HCT116 (cell line): ENCODE measurements at regions not wholly inside any gene's neighbourhood (a gene's known extent, or its start where the extent isn't known, plus 50 kb on each side); places are given as distances from the start of the nearest gene placed in this dataset.

Source experiments
- ATAC-seq: fragments of 200-7000 bp; cut with Tn5 transposase; 2 replicates; pipeline ENCODE4 v1.9.1; 2020; ENCODE audit warnings: mild to moderate bottlenecking, moderate library complexity
- BruUV-seq: library from RNA; stranded (reverse); fragments of 400-500 nt; replicated peaks from 2 replicates; lab custom pipeline; 2021; lab: Mats Ljungman, UMichigan
- CTCF ChIA-PET: fragments of 300-600 bp; sonication (Branson Sonifier 250); formaldehyde crosslinking; loops from one replicate; lab custom pipeline; 2021; ENCODE audit warnings: antibody characterized with exemption; lab: Charles Lee
- POLR2A ChIA-PET: fragments of 300-600, 350-600 bp; sonication (Branson Sonifier 250); formaldehyde crosslinking; loops from one replicate; lab custom pipeline; 2021; ENCODE audit warnings: antibody characterized with exemption; lab: Charles Lee
- RAD21 ChIA-PET, 2 experiments: fragments of 300-600 bp; sonication (Branson Sonifier 250); formaldehyde crosslinking; loops; one replicate each; lab custom pipeline; 2023; ENCODE audit warnings: low total read pairs in 2 of 2; ENCODE audit not compliant: uncharacterized antibody in 2 of 2, unreplicated experiment in 2 of 2, low non-redundant PET in 1 of 2; lab: Charles Lee
- DNase-seq: peaks from one replicate; pipeline ENCODE4 v3.0.0-alpha.2; 2010; ENCODE audit warnings: low read depth, low spot score
- H2AFZ ChIP-seq: fragments of 200-600 bp; shearing (Covaris generic), sonication (generic); 2 replicates; pipeline ENCODE4 v1.6.1; 2017; ENCODE audit warnings: low read depth, mixed run types, mixed read lengths, antibody characterized with exemption, low read length; ENCODE audit not compliant: poor library complexity, severe bottlenecking
- H3K27ac ChIP-seq: 2 replicates; pipeline ENCODE4 v1.5.1; 2012; ENCODE audit warnings: low read depth, low read length
- H3K27me3 ChIP-seq: fragments of 200-600 bp; sonication (generic); 2 replicates; pipeline ENCODE4 v1.6.1; 2016; ENCODE audit warnings: mixed run types, low read length, mixed read lengths; ENCODE audit not compliant: insufficient read depth
- H3K36me3 ChIP-seq, 2 experiments: fragments of 200-500 bp in 1 of 2; fragments of 200-600 bp in 1 of 2; sonication (Bioruptor generic) in 1 of 2; sonication (generic) in 1 of 2; 2 replicates each; pipeline versions ENCODE4 v1.5.1 to v1.6.1; 2014 to 2016; ENCODE audit warnings: low read length in 2 of 2, inconsistent platforms in 1 of 2, mixed read lengths in 1 of 2, mixed run types in 1 of 2; ENCODE audit not compliant: insufficient read depth in 2 of 2, control insufficient read depth in 1 of 2
- H3K4me1 ChIP-seq, 2 experiments: fragments of 200-600 bp in 1 of 2; sonication (generic) in 1 of 2; 2 replicates each; pipeline versions ENCODE4 v1.5.1 to v1.6.1; 2012 to 2017; ENCODE audit warnings: low read length in 2 of 2, inconsistent platforms in 1 of 2, mild to moderate bottlenecking in 1 of 2, mixed read lengths in 1 of 2, mixed run types in 1 of 2, moderate library complexity in 1 of 2; ENCODE audit not compliant: insufficient read depth in 2 of 2, control insufficient read depth in 1 of 2
- H3K4me2 ChIP-seq: fragments of 200-600 bp; sonication (generic); 2 replicates; pipeline ENCODE4 v1.6.1; 2017; ENCODE audit warnings: mixed run types, low read length, mixed read lengths
- H3K4me3 ChIP-seq, 2 experiments: fragments of 200-600 bp in 1 of 2; sonication (generic) in 1 of 2; replicated peaks in 1 of 2; 2 replicates each; pipeline ENCODE4 v1.5.1; 2011 to 2016; ENCODE audit warnings: low read length in 2 of 2, control low read depth in 1 of 2, low read depth in 1 of 2, mild to moderate bottlenecking in 1 of 2, mixed read lengths in 1 of 2, mixed run types in 1 of 2
- H3K79me2 ChIP-seq: fragments of 200-600 bp; sonication (generic); 2 replicates; pipeline ENCODE4 v1.6.1; 2017; ENCODE audit warnings: mild to moderate bottlenecking, mixed run types, low read length, moderate library complexity, mixed read lengths; ENCODE audit not compliant: insufficient read depth
- H3K9ac ChIP-seq: fragments of 200-600 bp; sonication (generic); 2 replicates; pipeline ENCODE4 v1.6.1; 2016; ENCODE audit warnings: low read length, mixed read lengths
- H3K9me2 ChIP-seq: fragments of 200-600 bp; sonication (generic), shearing (Covaris generic); 2 replicates; pipeline ENCODE4 v1.6.1; 2017; ENCODE audit warnings: mixed run types, mild to moderate bottlenecking, moderate library complexity; ENCODE audit not compliant: insufficient read depth
- H3K9me3 ChIP-seq, 2 experiments: fragments of 200-500 bp in 1 of 2; fragments of 200-600 bp in 1 of 2; sonication (Bioruptor generic) in 1 of 2; sonication (generic) in 1 of 2; 2 replicates each; pipeline ENCODE4 v1.6.1; 2014 to 2017; ENCODE audit warnings: low read length in 2 of 2, mixed read lengths in 2 of 2, inconsistent platforms in 1 of 2, low read depth in 1 of 2, mild to moderate bottlenecking in 1 of 2, mixed run types in 1 of 2, moderate library complexity in 1 of 2; ENCODE audit not compliant: control insufficient read depth in 1 of 2, insufficient read depth in 1 of 2
- H4K20me1 ChIP-seq: fragments of 200-600 bp; sonication (generic), shearing (Covaris generic); 2 replicates; pipeline ENCODE4 v1.6.1; 2017; ENCODE audit warnings: mixed run types, mild to moderate bottlenecking, moderate library complexity; ENCODE audit not compliant: insufficient read depth
- CBX3 ChIP-seq: IDR thresholded peaks from 2 replicates; pipeline ENCODE4 v1.6.1; 2012; ENCODE audit warnings: low read depth
- CEBPB ChIP-seq: IDR thresholded peaks from 2 replicates; pipeline ENCODE4 v1.6.1; 2012; ENCODE audit warnings: low read depth
- EGR1 ChIP-seq: IDR thresholded peaks from 2 replicates; pipeline ENCODE4 v1.6.1; 2012; ENCODE audit warnings: low read depth
- EZH2phosphoT487 ChIP-seq: fragments of 200-600 bp; IDR thresholded peaks from 2 replicates; pipeline ENCODE4 v1.6.1; 2018; ENCODE audit warnings: antibody characterized with exemption, borderline replicate concordance
- FOSL1 ChIP-seq: IDR thresholded peaks from 2 replicates; pipeline ENCODE4 v1.6.1; 2012; ENCODE audit warnings: low read depth
- JUND ChIP-seq: IDR thresholded peaks from 2 replicates; pipeline ENCODE4 v1.6.1; 2012
- POLR2AphosphoS5 ChIP-seq: IDR thresholded peaks from 2 replicates; pipeline ENCODE4 v1.6.1; 2011; ENCODE audit warnings: mild to moderate bottlenecking, low read depth, low read length, moderate library complexity
- RAD21 ChIP-seq: IDR thresholded peaks from 2 replicates; pipeline ENCODE4 v1.6.1; 2012; ENCODE audit warnings: low read depth, mild to moderate bottlenecking
- SIN3A ChIP-seq: IDR thresholded peaks from 2 replicates; pipeline ENCODE4 v1.6.1; 2012; ENCODE audit warnings: low read depth
- YY1 ChIP-seq: IDR thresholded peaks from 2 replicates; pipeline ENCODE4 v1.6.1; 2011; ENCODE audit warnings: low read length, low read depth, moderate library complexity, mild to moderate bottlenecking; ENCODE audit not compliant: insufficient replicate concordance; ENCODE audit errors: extremely low read depth
- ZFX ChIP-seq: fragments of 450-650 bp; IDR thresholded peaks from 2 replicates; pipeline ENCODE4 v1.6.1; 2017
- intact Hi-C: fragments of 100-400 bp; cut with micrococcal nuclease; formaldehyde crosslinking; loops from 2 replicates; pipeline ENCODE4 v1.10.0; 2022
- TF ChIP-seq, protein P1 (sequence below), 3 experiments: fragments of 200-600 bp in 1 of 3; sonication (generic) in 1 of 3; IDR thresholded peaks in 2 of 3; conservative IDR thresholded peaks in 1 of 3; 2 replicates each; pipeline ENCODE4 v1.5.1; 2012 to 2017; ENCODE audit warnings: low read depth in 2 of 3, low read length in 2 of 3, antibody characterized with exemption in 1 of 3, borderline replicate concordance in 1 of 3, control low read depth in 1 of 3, mild to moderate bottlenecking in 1 of 3, mixed read lengths in 1 of 3, mixed run types in 1 of 3, moderate library complexity in 1 of 3; ENCODE audit not compliant: insufficient read depth in 1 of 3
- TF ChIP-seq, protein P2 (sequence below): IDR thresholded peaks from 2 replicates; pipeline ENCODE4 v1.6.1; 2011; ENCODE audit warnings: mild to moderate bottlenecking, low read length, moderate library complexity; ENCODE audit not compliant: insufficient replicate concordance; ENCODE audit errors: extremely low read depth
- TF ChIP-seq, protein P3 (sequence below): IDR thresholded peaks from 2 replicates; pipeline ENCODE4 v1.6.1; 2012
- TF ChIP-seq, protein P4 (sequence below): IDR thresholded peaks from 2 replicates; pipeline ENCODE4 v1.6.1; 2012

DNA sequence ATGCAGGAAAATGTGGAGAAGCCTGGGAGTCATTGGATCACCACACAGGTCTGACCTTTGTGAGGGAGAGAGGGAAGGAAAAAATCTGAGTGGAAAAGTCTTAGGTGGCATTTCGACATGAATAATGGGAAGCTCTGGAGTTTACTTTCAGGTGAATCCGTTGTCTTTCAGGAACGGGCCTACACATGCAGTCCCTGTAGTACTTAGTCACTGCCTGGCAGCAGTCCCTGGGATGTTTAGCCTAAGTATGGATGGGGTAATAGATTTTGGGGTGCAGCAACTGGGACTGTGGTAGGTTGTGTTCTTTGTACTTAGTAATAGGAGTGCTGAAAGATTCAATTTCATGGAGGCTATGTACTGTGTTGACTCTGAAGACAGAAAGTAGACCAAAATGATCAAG is 227.5 kb upstream of the EPHA3 start:
- no peak overlapping the region for H3K4me2 ChIP-seq
- ChIA-PET POLR2A (no interaction called here), CTCF (no interaction called here), RAD21 (no interaction called here)
- H3K9ac ChIP-seq, result no peak overlapping the region
- H3K79me2 ChIP-seq, result no peaks in the 10 kb centered on the region
- no peak overlapping the region for H2AFZ ChIP-seq
- H3K27me3 ChIP-seq, result no peaks in the 10 kb centered on the region
- no peak for ATAC-seq
- no peak overlapping the region for H3K4me3 ChIP-seq
- TF ChIP-seq POLR2AphosphoS5 (no peak), CBX3 (no peak), JUND (no peak), CEBPB (no peak), EGR1 (no peak), SIN3A (no peak), RAD21 (no peak), FOSL1 (no peak), YY1 (no peak), ZFX (no peak), EZH2phosphoT487 (no peak)
- TF ChIP-seq, protein P1, sequence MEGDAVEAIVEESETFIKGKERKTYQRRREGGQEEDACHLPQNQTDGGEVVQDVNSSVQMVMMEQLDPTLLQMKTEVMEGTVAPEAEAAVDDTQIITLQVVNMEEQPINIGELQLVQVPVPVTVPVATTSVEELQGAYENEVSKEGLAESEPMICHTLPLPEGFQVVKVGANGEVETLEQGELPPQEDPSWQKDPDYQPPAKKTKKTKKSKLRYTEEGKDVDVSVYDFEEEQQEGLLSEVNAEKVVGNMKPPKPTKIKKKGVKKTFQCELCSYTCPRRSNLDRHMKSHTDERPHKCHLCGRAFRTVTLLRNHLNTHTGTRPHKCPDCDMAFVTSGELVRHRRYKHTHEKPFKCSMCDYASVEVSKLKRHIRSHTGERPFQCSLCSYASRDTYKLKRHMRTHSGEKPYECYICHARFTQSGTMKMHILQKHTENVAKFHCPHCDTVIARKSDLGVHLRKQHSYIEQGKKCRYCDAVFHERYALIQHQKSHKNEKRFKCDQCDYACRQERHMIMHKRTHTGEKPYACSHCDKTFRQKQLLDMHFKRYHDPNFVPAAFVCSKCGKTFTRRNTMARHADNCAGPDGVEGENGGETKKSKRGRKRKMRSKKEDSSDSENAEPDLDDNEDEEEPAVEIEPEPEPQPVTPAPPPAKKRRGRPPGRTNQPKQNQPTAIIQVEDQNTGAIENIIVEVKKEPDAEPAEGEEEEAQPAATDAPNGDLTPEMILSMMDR (IDR thresholded peaks at IDR 0.05 in 2 of 3, conservative IDR thresholded peaks at IDR 0.05 in 1 of 3; ENCODE audit: borderline replicate concordance in 1 of 3, insufficient read depth in 1 of 3, low read depth in 2 of 3, low read length in 2 of 3), result no peak
- TF ChIP-seq, protein P2, sequence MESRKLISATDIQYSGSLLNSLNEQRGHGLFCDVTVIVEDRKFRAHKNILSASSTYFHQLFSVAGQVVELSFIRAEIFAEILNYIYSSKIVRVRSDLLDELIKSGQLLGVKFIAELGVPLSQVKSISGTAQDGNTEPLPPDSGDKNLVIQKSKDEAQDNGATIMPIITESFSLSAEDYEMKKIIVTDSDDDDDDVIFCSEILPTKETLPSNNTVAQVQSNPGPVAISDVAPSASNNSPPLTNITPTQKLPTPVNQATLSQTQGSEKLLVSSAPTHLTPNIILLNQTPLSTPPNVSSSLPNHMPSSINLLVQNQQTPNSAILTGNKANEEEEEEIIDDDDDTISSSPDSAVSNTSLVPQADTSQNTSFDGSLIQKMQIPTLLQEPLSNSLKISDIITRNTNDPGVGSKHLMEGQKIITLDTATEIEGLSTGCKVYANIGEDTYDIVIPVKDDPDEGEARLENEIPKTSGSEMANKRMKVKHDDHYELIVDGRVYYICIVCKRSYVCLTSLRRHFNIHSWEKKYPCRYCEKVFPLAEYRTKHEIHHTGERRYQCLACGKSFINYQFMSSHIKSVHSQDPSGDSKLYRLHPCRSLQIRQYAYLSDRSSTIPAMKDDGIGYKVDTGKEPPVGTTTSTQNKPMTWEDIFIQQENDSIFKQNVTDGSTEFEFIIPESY, result no peak
- TF ChIP-seq, protein P3, sequence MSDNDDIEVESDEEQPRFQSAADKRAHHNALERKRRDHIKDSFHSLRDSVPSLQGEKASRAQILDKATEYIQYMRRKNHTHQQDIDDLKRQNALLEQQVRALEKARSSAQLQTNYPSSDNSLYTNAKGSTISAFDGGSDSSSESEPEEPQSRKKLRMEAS, result no peak
- TF ChIP-seq, protein P4, sequence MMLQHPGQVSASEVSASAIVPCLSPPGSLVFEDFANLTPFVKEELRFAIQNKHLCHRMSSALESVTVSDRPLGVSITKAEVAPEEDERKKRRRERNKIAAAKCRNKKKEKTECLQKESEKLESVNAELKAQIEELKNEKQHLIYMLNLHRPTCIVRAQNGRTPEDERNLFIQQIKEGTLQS, result no peak
- H3K36me3 ChIP-seq, result no peaks in the 10 kb centered on the region
- no TSS peak for BruUV-seq
- no peaks in the 10 kb centered on the region for H4K20me1 ChIP-seq
- intact Hi-C loops, result no loop called here
- no peaks in the 10 kb centered on the region for H3K9me2 ChIP-seq
- DNase-seq, result no peak
- no peak overlapping the region for H3K27ac ChIP-seq
- H3K9me3 ChIP-seq, result peaks cover 3 to 19% of the 10 kb centered on the region in 2 experiments; a peak in 2 of 4 replicates
- H3K4me1 ChIP-seq, result no peaks in the 10 kb centered on the region
